H1 (cell line): ENCODE measurements at regions not wholly inside any gene's neighbourhood (a gene's known extent, or its start where the extent isn't known, plus 50 kb on each side); places are given as distances from the start of the nearest gene placed in this dataset.

Experiments
- EZH2 ChIP-seq: fragments of 200-600 bp; sonication (generic); IDR thresholded peaks from 2 replicates; pipeline ENCODE4 v1.7.1; 2012; ENCODE audit warnings: low read depth, mild to moderate bottlenecking, moderate library complexity, low read length, inconsistent platforms; ENCODE audit not compliant: severe bottlenecking
- JUN ChIP-seq: IDR thresholded peaks from 2 replicates; pipeline ENCODE4 v1.6.1; 2011; ENCODE audit warnings: low read depth, mild to moderate bottlenecking, improper control_type of control experiment, low read length
- MAFK ChIP-seq: IDR thresholded peaks from 2 replicates; pipeline ENCODE4 v1.6.1; 2012; ENCODE audit warnings: low read depth, mild to moderate bottlenecking, improper control_type of control experiment, low read length
- POLR2A ChIP-seq, 2 experiments: IDR thresholded peaks; 1 replicate in 1 of 2; 2 replicates in 1 of 2; pipeline ENCODE4 v1.6.1; 2011; ENCODE audit warnings: low read depth in 2 of 2, low read length in 2 of 2, mild to moderate bottlenecking in 2 of 2; ENCODE audit errors: control extremely low read depth in 1 of 2
- SIN3A ChIP-seq, 2 experiments: IDR thresholded peaks in 1 of 2; conservative IDR thresholded peaks in 1 of 2; 2 replicates each; pipeline ENCODE4 v1.6.1; 2011 to 2012; ENCODE audit warnings: low read length in 2 of 2, improper control_type of control experiment in 1 of 2, low read depth in 1 of 2, mild to moderate bottlenecking in 1 of 2
- ZNF274 ChIP-seq: IDR thresholded peaks from 2 replicates; pipeline ENCODE4 v1.7.0; 2012; ENCODE audit warnings: low read length, borderline replicate concordance; ENCODE audit errors: extremely low read depth
- TF ChIP-seq, protein P1 (sequence below), 3 experiments: IDR thresholded peaks; 1 replicate in 2 of 3; 2 replicates in 1 of 3; pipeline versions ENCODE4 v1.5.1 to v1.6.1; 2011; ENCODE audit warnings: low read length in 3 of 3, mild to moderate bottlenecking in 3 of 3, inconsistent platforms in 2 of 3, low read depth in 1 of 3, moderate library complexity in 1 of 3; ENCODE audit not compliant: insufficient read depth in 1 of 3; ENCODE audit errors: control extremely low read depth in 1 of 3
- TF ChIP-seq, protein P2 (sequence below): IDR thresholded peaks from 2 replicates; pipeline ENCODE4 v1.6.1; 2012; ENCODE audit warnings: low read length, inconsistent platforms
- TF ChIP-seq, protein P3 (sequence below): IDR thresholded peaks from 2 replicates; pipeline ENCODE4 v1.6.1; 2011; ENCODE audit warnings: low read length, improper control_type of control experiment
- TF ChIP-seq, protein P4 (sequence below): IDR thresholded peaks from 2 replicates; pipeline ENCODE4 v1.6.1; 2011; ENCODE audit warnings: low read depth, mild to moderate bottlenecking, low read length; ENCODE audit not compliant: insufficient read depth

DNA sequence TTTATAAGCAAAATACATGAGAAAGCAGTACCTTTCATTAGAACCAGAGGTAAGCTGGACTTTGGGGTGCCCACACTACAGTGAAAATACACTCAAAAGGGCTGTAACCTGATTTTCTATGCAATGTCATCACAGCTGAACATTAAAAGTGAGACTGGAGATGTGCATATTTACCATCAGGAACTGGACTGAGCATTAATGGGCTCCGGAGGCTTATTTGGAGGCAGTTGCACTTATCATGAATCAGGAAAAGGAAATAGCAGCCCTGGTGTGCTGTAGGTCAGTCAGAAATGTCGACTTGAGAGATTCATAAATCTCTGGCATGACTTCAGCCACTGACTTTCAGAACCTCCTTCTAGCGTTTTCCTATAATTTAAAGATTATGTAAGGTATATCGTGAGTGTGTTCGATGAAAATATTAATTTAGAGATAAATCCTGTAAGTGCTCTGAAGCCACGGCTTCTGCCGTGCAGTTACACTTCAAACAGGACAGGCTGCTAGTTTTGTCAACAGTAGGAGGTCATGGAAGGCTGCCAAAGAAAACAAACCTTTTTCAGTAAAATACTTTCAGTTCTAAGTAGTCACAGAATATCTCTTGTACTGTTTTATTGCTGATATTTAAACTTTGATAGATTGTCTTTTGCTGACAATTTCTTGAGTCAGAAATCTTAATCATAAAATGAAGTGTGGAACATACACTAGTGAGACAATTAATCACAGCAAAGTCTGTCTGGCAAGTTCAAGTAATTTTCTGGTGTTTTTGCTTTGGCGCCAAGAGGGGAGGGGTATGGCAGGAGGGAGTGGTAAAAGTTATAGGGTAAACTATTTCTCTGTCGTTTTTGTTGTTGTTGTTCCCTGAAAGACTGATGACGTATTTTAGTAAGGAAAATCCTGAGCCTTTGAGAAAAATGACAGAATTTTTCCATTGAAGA is 939.7 kb downstream of the NR2F1-AS1 start:
- TF ChIP-seq, protein P1, sequence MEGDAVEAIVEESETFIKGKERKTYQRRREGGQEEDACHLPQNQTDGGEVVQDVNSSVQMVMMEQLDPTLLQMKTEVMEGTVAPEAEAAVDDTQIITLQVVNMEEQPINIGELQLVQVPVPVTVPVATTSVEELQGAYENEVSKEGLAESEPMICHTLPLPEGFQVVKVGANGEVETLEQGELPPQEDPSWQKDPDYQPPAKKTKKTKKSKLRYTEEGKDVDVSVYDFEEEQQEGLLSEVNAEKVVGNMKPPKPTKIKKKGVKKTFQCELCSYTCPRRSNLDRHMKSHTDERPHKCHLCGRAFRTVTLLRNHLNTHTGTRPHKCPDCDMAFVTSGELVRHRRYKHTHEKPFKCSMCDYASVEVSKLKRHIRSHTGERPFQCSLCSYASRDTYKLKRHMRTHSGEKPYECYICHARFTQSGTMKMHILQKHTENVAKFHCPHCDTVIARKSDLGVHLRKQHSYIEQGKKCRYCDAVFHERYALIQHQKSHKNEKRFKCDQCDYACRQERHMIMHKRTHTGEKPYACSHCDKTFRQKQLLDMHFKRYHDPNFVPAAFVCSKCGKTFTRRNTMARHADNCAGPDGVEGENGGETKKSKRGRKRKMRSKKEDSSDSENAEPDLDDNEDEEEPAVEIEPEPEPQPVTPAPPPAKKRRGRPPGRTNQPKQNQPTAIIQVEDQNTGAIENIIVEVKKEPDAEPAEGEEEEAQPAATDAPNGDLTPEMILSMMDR (IDR thresholded peaks at IDR 0.05; ENCODE audit: control extremely low read depth in 1 of 3, insufficient read depth in 1 of 3, low read depth in 1 of 3, low read length in 3 of 3) = no peak
- TF ChIP-seq EZH2 (no peak), SIN3A (conservative IDR thresholded peaks at IDR 0.05 in 1 of 2, IDR thresholded peaks at IDR 0.05 in 1 of 2; ENCODE audit: low read depth in 1 of 2, low read length in 2 of 2) (no peak), ZNF274 (no peak), POLR2A (IDR thresholded peaks at IDR 0.05; ENCODE audit: control extremely low read depth in 1 of 2, low read depth in 2 of 2, low read length in 2 of 2) (no peak), MAFK (no peak), JUN (no peak)
- TF ChIP-seq, protein P2, sequence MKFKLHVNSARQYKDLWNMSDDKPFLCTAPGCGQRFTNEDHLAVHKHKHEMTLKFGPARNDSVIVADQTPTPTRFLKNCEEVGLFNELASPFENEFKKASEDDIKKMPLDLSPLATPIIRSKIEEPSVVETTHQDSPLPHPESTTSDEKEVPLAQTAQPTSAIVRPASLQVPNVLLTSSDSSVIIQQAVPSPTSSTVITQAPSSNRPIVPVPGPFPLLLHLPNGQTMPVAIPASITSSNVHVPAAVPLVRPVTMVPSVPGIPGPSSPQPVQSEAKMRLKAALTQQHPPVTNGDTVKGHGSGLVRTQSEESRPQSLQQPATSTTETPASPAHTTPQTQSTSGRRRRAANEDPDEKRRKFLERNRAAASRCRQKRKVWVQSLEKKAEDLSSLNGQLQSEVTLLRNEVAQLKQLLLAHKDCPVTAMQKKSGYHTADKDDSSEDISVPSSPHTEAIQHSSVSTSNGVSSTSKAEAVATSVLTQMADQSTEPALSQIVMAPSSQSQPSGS = no peak
- TF ChIP-seq, protein P3, sequence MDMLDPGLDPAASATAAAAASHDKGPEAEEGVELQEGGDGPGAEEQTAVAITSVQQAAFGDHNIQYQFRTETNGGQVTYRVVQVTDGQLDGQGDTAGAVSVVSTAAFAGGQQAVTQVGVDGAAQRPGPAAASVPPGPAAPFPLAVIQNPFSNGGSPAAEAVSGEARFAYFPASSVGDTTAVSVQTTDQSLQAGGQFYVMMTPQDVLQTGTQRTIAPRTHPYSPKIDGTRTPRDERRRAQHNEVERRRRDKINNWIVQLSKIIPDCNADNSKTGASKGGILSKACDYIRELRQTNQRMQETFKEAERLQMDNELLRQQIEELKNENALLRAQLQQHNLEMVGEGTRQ = no peak
- TF ChIP-seq, protein P4, sequence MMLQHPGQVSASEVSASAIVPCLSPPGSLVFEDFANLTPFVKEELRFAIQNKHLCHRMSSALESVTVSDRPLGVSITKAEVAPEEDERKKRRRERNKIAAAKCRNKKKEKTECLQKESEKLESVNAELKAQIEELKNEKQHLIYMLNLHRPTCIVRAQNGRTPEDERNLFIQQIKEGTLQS = no peak
